Chondrocyte (in vitro differentiated cells): ENCODE measurements at regions not wholly inside any gene's neighbourhood (a gene's known extent, or its start where the extent isn't known, plus 50 kb on each side); places are given as distances from the start of the nearest gene placed in this dataset.

ENCODE experiments used
- DNase-seq: peaks from one replicate; pipeline ENCODE4 v3.0.0; 2021; ENCODE audit warnings: mixed read lengths, low spot score
- H3K27ac Mint-ChIP-seq: one replicate; pipeline ENCODE4 v1.8.0; 2021; ENCODE audit warnings: mild to moderate bottlenecking, moderate library complexity, mixed read lengths; ENCODE audit not compliant: unreplicated experiment
- H3K27me3 Mint-ChIP-seq: 2 replicates; pipeline ENCODE4 v1.8.0; 2021; ENCODE audit warnings: low read depth, mixed read lengths
- H3K36me3 Mint-ChIP-seq: 2 replicates; pipeline ENCODE4 v1.8.0; 2021; ENCODE audit warnings: low read depth, mixed read lengths
- H3K4me1 Mint-ChIP-seq: 2 replicates; pipeline ENCODE4 v1.8.0; 2021; ENCODE audit warnings: low read depth, mild to moderate bottlenecking, mixed read lengths
- H3K4me3 Mint-ChIP-seq: one replicate; pipeline ENCODE4 v1.8.0; 2021; ENCODE audit warnings: mild to moderate bottlenecking, moderate library complexity, mixed read lengths; ENCODE audit not compliant: unreplicated experiment
- H3K9me3 Mint-ChIP-seq: 2 replicates; pipeline ENCODE4 v1.8.0; 2021; ENCODE audit warnings: low read depth, mixed read lengths
- TF ChIP-seq, protein P1 (sequence below): fragments of 200-600 bp; sonication (generic); IDR thresholded peaks from 2 replicates; pipeline ENCODE4 v1.5.0; 2021; ENCODE audit warnings: antibody characterized with exemption, mild to moderate bottlenecking, moderate library complexity

GRCh38 chr4:116953947-116954346 is 131.4 kb downstream of the TRAM1L1 start:
- TF ChIP-seq, protein P1, sequence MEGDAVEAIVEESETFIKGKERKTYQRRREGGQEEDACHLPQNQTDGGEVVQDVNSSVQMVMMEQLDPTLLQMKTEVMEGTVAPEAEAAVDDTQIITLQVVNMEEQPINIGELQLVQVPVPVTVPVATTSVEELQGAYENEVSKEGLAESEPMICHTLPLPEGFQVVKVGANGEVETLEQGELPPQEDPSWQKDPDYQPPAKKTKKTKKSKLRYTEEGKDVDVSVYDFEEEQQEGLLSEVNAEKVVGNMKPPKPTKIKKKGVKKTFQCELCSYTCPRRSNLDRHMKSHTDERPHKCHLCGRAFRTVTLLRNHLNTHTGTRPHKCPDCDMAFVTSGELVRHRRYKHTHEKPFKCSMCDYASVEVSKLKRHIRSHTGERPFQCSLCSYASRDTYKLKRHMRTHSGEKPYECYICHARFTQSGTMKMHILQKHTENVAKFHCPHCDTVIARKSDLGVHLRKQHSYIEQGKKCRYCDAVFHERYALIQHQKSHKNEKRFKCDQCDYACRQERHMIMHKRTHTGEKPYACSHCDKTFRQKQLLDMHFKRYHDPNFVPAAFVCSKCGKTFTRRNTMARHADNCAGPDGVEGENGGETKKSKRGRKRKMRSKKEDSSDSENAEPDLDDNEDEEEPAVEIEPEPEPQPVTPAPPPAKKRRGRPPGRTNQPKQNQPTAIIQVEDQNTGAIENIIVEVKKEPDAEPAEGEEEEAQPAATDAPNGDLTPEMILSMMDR, result no peak
- H3K9me3 Mint-ChIP-seq, result no peaks in the 10 kb centered on the region
- H3K36me3 Mint-ChIP-seq, result no peaks in the 10 kb centered on the region
- no peak for DNase-seq
- no peak overlapping the region for H3K27ac Mint-ChIP-seq
- no peak overlapping the region for H3K4me3 Mint-ChIP-seq
- H3K4me1 Mint-ChIP-seq, result peaks cover 8% of the 10 kb centered on the region
- peaks cover 3% of the 10 kb centered on the region for H3K27me3 Mint-ChIP-seq

DNA sequence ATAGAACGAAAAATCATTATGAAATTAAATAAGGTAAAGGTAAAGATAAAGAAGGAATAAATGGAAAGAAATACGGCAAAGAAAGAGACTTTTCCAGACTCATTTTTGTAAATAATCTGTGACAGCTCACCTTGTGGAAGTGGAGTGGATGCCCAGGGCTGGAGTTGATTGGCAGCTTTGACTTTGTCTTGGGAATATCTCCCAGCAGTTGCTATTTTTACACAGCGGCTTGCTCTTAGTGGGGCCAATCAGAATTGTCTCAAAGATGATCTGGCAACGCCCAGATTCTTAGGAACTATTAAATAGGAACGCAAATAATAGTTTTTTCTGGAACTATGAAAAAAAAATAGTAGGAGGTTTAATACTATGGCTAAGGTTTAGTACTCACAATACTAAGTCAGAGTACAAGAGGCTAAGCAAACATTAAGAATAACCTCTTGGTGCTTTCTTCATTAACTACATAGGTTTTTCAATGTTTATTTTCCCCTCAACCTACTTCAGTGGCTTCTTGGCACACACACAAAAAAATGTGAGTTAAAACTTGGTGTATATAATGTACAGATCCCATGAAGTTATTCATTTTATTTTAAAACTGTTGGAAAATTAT is 132.7 kb downstream of the TRAM1L1 start:
- peaks cover 8% of the 10 kb centered on the region for H3K4me1 Mint-ChIP-seq
- no peaks in the 10 kb centered on the region for H3K36me3 Mint-ChIP-seq
- H3K27ac Mint-ChIP-seq, result no peak overlapping the region
- H3K27me3 Mint-ChIP-seq, result peaks cover 3% of the 10 kb centered on the region
- no peak for DNase-seq
- TF ChIP-seq, protein P1, result no peak
- no peaks in the 10 kb centered on the region for H3K9me3 Mint-ChIP-seq
- H3K4me3 Mint-ChIP-seq, result no peak overlapping the region

DNA sequence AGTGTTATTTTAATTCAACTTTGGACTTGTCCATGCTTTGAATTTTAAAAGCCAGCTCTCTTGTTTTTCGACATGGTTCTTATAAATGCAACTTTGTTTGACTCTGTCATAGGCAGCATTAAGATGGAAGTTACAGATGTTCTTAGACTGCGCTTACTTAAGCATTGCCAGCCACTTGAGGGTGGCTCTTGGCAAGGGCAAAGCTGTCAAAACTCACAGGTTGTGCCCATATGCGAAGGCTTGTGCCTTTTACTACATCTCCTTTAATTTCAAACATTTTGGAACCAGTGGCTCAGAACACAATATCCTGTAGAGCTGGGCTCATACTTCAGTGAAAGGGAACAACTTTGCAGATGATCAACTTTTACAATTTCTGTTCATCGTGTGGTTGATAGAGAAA is 135.5 kb downstream of the TRAM1L1 start:
- no peak for DNase-seq
- Mint-ChIP-seq H3K36me3 (no peaks in the 10 kb centered on the region), H3K27ac (no peak overlapping the region), H3K4me1 (peaks cover 8% of the 10 kb centered on the region), H3K4me3 (no peak overlapping the region), H3K27me3 (peaks cover 3% of the 10 kb centered on the region), H3K9me3 (no peaks in the 10 kb centered on the region)
- TF ChIP-seq, protein P1, result no peak

DNA sequence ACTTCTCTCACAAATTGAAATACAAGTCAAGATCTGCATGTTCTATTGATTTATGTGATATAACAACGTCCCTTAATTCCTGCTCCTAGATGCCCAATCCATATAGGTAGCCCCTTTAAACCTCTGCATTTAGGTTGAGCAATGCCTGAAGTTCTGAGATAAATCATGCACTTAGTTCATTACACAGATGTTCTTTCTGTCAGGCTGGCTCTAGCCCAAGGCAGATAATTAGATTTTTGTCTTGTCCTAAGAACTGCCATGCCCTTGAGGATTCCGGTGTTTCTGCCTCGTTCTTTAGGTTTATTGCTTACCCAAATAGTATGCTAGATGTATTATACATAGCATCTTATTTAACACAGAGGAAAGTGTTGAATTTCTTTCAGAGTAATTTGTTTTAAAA is 143.1 kb downstream of the TRAM1L1 start:
- Mint-ChIP-seq H3K27ac (no peak overlapping the region), H3K27me3 (no peaks in the 10 kb centered on the region), H3K4me1 (no peaks in the 10 kb centered on the region), H3K4me3 (no peak overlapping the region), H3K9me3 (no peaks in the 10 kb centered on the region), H3K36me3 (no peaks in the 10 kb centered on the region)
- DNase-seq, result no peak
- TF ChIP-seq, protein P1, result no peak

- peaks cover 11% of the 10 kb centered on the region for H3K27me3 Mint-ChIP-seq
- DNase-seq, result no peak
- H3K27ac Mint-ChIP-seq, result no peak overlapping the region
- no peak overlapping the region for H3K4me3 Mint-ChIP-seq
- peaks cover 4% of the 10 kb centered on the region for H3K4me1 Mint-ChIP-seq
- TF ChIP-seq, protein P1, result no peak
- no peaks in the 10 kb centered on the region for H3K9me3 Mint-ChIP-seq
- no peaks in the 10 kb centered on the region for H3K36me3 Mint-ChIP-seq
These were observed 155.0 kb downstream of the TRAM1L1 start for GRCh38 chr4:116930329-116930728.
